Large intestine (tissue), 3 donors: ENCODE measurements at regions not wholly inside any gene's neighbourhood (a gene's known extent, or its start where the extent isn't known, plus 50 kb on each side); places are given as distances from the start of the nearest gene placed in this dataset.

ENCODE experiments used
- DNase-seq, 2 donors: peaks; one replicate each; pipeline versions ENCODE4 v3.0.0 to v3.0.0-alpha.2; 2013
- H3K27ac ChIP-seq: one replicate; pipeline ENCODE4 v1.5.1; 2013; ENCODE audit warnings: low read length
- H3K27me3 ChIP-seq: 2 replicates; pipeline ENCODE4 v1.6.1; 2013; ENCODE audit warnings: low read length; ENCODE audit not compliant: control insufficient read depth, insufficient read depth
- H3K36me3 ChIP-seq: 2 replicates; pipeline ENCODE4 v1.6.1; 2013; ENCODE audit warnings: low read length; ENCODE audit not compliant: control insufficient read depth, insufficient read depth
- H3K4me1 ChIP-seq: one replicate; pipeline ENCODE4 v1.6.1; 2013; ENCODE audit warnings: low read length; ENCODE audit not compliant: control insufficient read depth, insufficient read depth
- H3K4me3 ChIP-seq: one replicate; pipeline ENCODE4 v1.5.1; 2013; ENCODE audit warnings: low read length
- H3K9me3 ChIP-seq: one replicate; pipeline ENCODE4 v1.6.1; 2013; ENCODE audit warnings: mild to moderate bottlenecking, low read depth, low read length, moderate library complexity; ENCODE audit not compliant: control insufficient read depth
- WGBS: methylation state at CpG from one replicate; pipeline ENCODE4 v1.1.5; 2013; ENCODE audit warnings: low lambda C conversion rate; ENCODE audit not compliant: insufficient coverage; 5-methylcytosine and 5-hydroxymethylcytosine counted together

- peaks cover 20% of the 10 kb centered on the region for H3K4me1 ChIP-seq
- WGBS: 80% methylated on average over 1 of the region's 26 CpGs
- peaks cover 3% of the 10 kb centered on the region for H3K9me3 ChIP-seq
- no peaks in the 10 kb centered on the region for H3K36me3 ChIP-seq
- no peak overlapping the region for H3K4me3 ChIP-seq
- DNase-seq: no peak
- no peaks in the 10 kb centered on the region for H3K27me3 ChIP-seq
- H3K27ac ChIP-seq: no peak overlapping the region
Observed at GRCh38 chr21:41622831-41623548, 115.0 kb upstream of the TMPRSS2 start.

GRCh38 chr21:41622201-41622600, 114.2 kb upstream of the TMPRSS2 start:
- H3K4me3 ChIP-seq: no peak overlapping the region
- no peak for DNase-seq
- H3K27ac ChIP-seq: no peak overlapping the region
- H3K9me3 ChIP-seq: peaks cover 3% of the 10 kb centered on the region
- H3K27me3 ChIP-seq: no peaks in the 10 kb centered on the region
- peaks cover 20% of the 10 kb centered on the region for H3K4me1 ChIP-seq
- no peaks in the 10 kb centered on the region for H3K36me3 ChIP-seq
- 67% methylated on average over 1 of the region's 10 CpGs for WGBS

DNA sequence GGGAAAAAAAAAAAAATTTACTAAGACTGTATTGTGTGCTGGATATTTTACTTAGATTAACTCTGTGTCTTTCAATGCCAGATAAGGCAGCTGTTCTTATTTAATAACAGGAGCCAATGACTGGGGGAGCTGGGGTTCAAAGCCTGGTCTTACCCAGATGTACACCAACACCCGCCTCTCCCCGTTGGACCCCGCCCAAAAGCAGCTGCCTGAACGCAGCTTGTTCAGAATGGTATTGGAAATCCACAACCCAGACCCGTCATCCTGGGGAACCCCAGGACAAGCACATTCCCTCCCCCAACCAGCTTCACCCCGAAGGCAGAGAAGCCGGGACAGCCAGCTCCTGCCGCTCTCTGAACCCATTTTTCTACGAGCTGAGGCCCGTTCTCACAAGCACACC, 113.6 kb upstream of the TMPRSS2 start:
- DNase-seq: no peak
- WGBS: no CpG with 5 or more reads among the region's 10 CpGs

GRCh38 chr21:41620982-41621381, 113.0 kb upstream of the TMPRSS2 start:
- Histone ChIP-seq H3K36me3 (no peaks in the 10 kb centered on the region), H3K27me3 (no peaks in the 10 kb centered on the region), H3K4me1 (peaks cover 11% of the 10 kb centered on the region), H3K4me3 (no peak overlapping the region), H3K27ac (no peak overlapping the region), H3K9me3 (peaks cover 3% of the 10 kb centered on the region)
- WGBS: 77% methylated on average over 3 of the region's 8 CpGs
- DNase-seq: no peak

More for the DNA sequence above, 113.6 kb upstream of the TMPRSS2 start:
- peaks cover 16% of the 10 kb centered on the region for H3K4me1 ChIP-seq
- peaks cover 3% of the 10 kb centered on the region for H3K9me3 ChIP-seq
- H3K4me3 ChIP-seq: no peak overlapping the region
- no peaks in the 10 kb centered on the region for H3K36me3 ChIP-seq
- no peak overlapping the region for H3K27ac ChIP-seq
- no peaks in the 10 kb centered on the region for H3K27me3 ChIP-seq

GRCh38 chr21:41620541-41620940, 112.6 kb upstream of the TMPRSS2 start:
- no peaks in the 10 kb centered on the region for H3K27me3 ChIP-seq
- H3K27ac ChIP-seq: no peak overlapping the region
- DNase-seq: no peak
- no peak overlapping the region for H3K4me3 ChIP-seq
- peaks cover 3% of the 10 kb centered on the region for H3K9me3 ChIP-seq
- peaks cover 7% of the 10 kb centered on the region for H3K4me1 ChIP-seq
- H3K36me3 ChIP-seq: no peaks in the 10 kb centered on the region
- no CpG with 5 or more reads among the region's 6 CpGs for WGBS

DNA sequence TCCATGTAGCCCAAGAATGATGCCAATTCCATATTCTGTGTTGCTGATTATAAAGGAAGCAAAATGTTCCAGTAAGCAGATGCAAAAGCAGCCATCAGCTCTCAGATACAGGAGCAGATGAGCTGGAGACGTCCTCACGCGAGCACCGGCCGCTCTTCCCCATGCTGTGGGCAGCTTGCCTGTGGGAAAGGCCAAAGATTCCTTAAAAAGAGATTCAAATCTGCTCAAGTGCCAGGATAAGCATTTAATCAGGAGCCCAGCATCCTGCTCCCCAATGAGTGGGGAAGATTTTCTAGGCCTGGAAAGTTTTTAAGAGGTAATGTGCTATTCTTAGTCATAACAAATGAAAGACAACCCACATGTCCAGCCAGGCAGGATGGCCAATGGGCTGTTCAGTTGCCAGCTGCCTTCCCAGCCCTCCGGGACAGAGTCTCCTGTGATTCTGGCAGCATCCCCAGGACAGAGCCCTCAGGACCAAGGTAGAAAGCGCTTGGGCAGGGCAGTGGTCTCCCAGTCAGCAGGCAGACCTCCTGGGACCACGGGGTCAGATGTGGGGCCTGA, 108.2 kb upstream of the TMPRSS2 start:
- no CpG with 5 or more reads among the region's 8 CpGs for WGBS

DNA sequence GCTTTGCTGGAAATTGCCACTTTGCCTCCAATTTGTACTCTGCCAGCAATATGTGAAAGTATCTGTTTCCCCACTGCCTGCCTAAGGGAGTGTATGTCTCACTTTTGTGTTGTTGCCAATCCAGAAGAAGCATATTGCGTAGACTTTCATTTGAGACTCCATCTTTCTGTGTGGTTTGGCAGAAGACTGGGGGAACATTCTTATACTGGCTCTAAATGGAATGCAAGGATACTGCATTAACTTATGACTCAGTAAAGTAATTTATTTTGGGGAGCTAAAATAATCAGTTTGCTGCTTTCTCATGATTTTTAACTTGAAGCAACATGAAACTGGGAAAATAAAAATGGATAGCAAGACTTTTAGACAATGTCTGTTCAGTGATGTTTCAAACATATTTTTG, 107.7 kb upstream of the TMPRSS2 start:
- no peaks in the 10 kb centered on the region for H3K9me3 ChIP-seq
- H3K36me3 ChIP-seq: no peaks in the 10 kb centered on the region
- DNase-seq: no peak
- no peak overlapping the region for H3K4me3 ChIP-seq
- no peak overlapping the region for H3K27ac ChIP-seq
- no CpG with 5 or more reads among the region's 1 CpG for WGBS
- H3K27me3 ChIP-seq: no peaks in the 10 kb centered on the region
- H3K4me1 ChIP-seq: peaks cover 8% of the 10 kb centered on the region

More for the DNA sequence above, 108.2 kb upstream of the TMPRSS2 start:
- DNase-seq: no peak
- H3K9me3 ChIP-seq: no peaks in the 10 kb centered on the region
- H3K4me1 ChIP-seq: peaks cover 8% of the 10 kb centered on the region
- no peaks in the 10 kb centered on the region for H3K36me3 ChIP-seq
- H3K27ac ChIP-seq: no peak overlapping the region
- H3K4me3 ChIP-seq: no peak overlapping the region
- no peaks in the 10 kb centered on the region for H3K27me3 ChIP-seq

GRCh38 chr21:41614511-41614910, 106.6 kb upstream of the TMPRSS2 start:
- WGBS: no CpG with 5 or more reads among the region's 12 CpGs
- H3K4me1 ChIP-seq: peaks cover 8% of the 10 kb centered on the region
- no peaks in the 10 kb centered on the region for H3K27me3 ChIP-seq
- no peaks in the 10 kb centered on the region for H3K9me3 ChIP-seq
- H3K27ac ChIP-seq: no peak overlapping the region
- no peak for DNase-seq
- no peaks in the 10 kb centered on the region for H3K36me3 ChIP-seq
- no peak overlapping the region for H3K4me3 ChIP-seq

DNA sequence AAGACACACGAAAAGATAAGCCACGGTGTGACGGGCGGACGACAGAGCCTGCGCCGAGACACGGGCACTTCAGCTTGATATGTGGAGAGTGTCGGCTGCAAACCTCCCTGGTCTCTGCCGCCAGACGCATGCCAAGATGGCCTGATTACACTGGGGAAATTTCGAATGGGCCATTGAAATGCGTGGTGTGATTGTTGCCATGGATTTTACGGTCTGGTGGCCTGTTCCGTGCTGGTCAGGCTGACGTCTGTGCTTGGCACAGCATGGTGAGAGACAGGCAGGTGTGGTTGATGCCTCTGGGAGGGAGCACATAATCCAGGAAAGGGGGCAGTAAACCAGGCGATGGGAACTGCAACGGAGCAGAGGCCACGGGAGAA, 105.6 kb upstream of the TMPRSS2 start:
- no peak overlapping the region for H3K4me3 ChIP-seq
- peaks cover 8% of the 10 kb centered on the region for H3K4me1 ChIP-seq
- no peaks in the 10 kb centered on the region for H3K27me3 ChIP-seq
- DNase-seq: no peak
- H3K27ac ChIP-seq: no peak overlapping the region
- no peaks in the 10 kb centered on the region for H3K36me3 ChIP-seq
- no peaks in the 10 kb centered on the region for H3K9me3 ChIP-seq
- WGBS: no CpG with 5 or more reads among the region's 19 CpGs

- peaks cover 13% of the 10 kb centered on the region for H3K4me1 ChIP-seq
- peak overlapping the region; percentile 1 for H3K4me3 ChIP-seq
- H3K27ac ChIP-seq: no peak overlapping the region
- H3K27me3 ChIP-seq: no peaks in the 10 kb centered on the region
- 93% methylated on average over 4 of the region's 21 CpGs for WGBS
- no peaks in the 10 kb centered on the region for H3K36me3 ChIP-seq
- no peak for DNase-seq
- no peaks in the 10 kb centered on the region for H3K9me3 ChIP-seq
Observed at GRCh38 chr21:41612674-41613532, 104.9 kb upstream of the TMPRSS2 start.
